ENCODE measurements at regions not wholly inside any gene's neighbourhood (a gene's known extent, or its start where the extent isn't known, plus 50 kb on each side); places are given as distances from the start of the nearest gene placed in this dataset.

DNA sequence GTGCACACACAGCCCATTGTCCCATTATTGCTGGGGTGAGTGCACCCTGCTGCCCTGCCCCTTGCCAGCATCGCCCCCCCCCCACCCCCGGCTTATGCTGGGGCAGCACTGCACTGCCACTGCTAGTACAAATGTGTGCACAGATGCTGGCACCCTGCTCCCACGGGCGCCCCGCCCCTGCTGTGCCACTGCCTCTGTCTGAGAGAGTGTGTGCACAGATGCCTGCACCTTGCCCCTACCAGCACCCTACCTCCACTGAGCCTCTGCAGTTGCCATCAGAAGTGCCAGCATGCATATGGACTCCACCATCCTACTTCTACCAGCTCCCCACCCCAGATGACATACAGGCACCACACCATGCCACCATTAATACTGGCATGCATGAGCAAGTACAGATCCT lies 454.6 kb upstream of the KHDRBS2 start:
- H3K4me3 Mint-ChIP-seq = no peak overlapping the region

DNA sequence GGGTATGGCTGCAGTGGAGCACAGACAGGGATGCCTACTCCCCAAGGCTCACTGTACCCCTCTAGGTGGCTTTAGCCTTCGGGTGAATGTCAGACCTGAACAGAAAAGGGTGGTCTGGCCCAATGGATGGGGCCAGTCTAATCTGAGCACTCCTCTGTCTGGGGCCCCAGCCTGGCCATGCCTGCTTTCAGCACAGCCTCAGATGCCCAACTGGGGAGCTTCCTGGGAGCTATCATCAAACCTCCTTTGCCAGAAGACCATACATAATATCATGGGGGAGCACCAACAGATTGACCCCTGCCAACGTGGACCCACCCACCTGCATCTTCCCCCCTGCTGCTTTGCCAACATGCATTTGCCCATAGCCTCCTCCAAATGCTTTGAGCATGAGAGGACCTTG lies 454.1 kb upstream of the KHDRBS2 start:
- H3K9me3 Mint-ChIP-seq = peaks cover 10% of the 10 kb centered on the region
- no peaks in the 10 kb centered on the region for H3K27me3 Mint-ChIP-seq (ENCODE audit: low read depth)
- no peak overlapping the region for H3K27ac Mint-ChIP-seq
- no peaks in the 10 kb centered on the region for H3K36me3 Mint-ChIP-seq
- H3K4me1 Mint-ChIP-seq = no peaks in the 10 kb centered on the region
- TF ChIP-seq, protein P1, sequence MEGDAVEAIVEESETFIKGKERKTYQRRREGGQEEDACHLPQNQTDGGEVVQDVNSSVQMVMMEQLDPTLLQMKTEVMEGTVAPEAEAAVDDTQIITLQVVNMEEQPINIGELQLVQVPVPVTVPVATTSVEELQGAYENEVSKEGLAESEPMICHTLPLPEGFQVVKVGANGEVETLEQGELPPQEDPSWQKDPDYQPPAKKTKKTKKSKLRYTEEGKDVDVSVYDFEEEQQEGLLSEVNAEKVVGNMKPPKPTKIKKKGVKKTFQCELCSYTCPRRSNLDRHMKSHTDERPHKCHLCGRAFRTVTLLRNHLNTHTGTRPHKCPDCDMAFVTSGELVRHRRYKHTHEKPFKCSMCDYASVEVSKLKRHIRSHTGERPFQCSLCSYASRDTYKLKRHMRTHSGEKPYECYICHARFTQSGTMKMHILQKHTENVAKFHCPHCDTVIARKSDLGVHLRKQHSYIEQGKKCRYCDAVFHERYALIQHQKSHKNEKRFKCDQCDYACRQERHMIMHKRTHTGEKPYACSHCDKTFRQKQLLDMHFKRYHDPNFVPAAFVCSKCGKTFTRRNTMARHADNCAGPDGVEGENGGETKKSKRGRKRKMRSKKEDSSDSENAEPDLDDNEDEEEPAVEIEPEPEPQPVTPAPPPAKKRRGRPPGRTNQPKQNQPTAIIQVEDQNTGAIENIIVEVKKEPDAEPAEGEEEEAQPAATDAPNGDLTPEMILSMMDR (IDR thresholded peaks at IDR 0.05; ENCODE audit: unreplicated experiment) = no peak
- DNase-seq (ENCODE audit: low spot score in 2 of 2, unreplicated experiment in 2 of 2) = no peak
- H3K4me3 Mint-ChIP-seq = no peak overlapping the region

More for the DNA sequence above, 454.6 kb upstream of the KHDRBS2 start:
- no peaks in the 10 kb centered on the region for H3K4me1 Mint-ChIP-seq
- no peaks in the 10 kb centered on the region for H3K36me3 Mint-ChIP-seq
- no peaks in the 10 kb centered on the region for H3K27me3 Mint-ChIP-seq (ENCODE audit: low read depth)
- H3K9me3 Mint-ChIP-seq = peaks cover 10% of the 10 kb centered on the region
- TF ChIP-seq, protein P1 (IDR thresholded peaks at IDR 0.05; ENCODE audit: unreplicated experiment) = no peak
- DNase-seq (ENCODE audit: low spot score in 2 of 2, unreplicated experiment in 2 of 2) = no peak
- H3K27ac Mint-ChIP-seq = no peak overlapping the region

DNA sequence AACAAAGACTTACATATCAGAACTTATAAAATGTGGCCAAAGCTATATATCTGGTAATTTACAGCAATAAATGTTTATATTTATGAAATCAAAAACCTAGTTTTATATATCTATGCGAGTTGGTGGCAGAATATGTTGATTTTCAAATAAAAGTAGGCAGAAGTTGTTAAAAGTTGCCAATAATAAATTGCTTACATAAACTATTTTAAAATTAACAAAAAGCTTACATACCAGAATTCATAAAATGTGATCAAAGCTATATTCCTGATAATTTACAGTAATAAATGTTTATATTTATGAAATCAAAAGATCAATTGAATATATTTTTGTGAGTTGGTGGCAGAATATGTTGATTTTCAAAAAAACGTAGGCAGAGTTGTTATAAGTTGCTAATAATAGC lies 451.8 kb upstream of the KHDRBS2 start:
- Mint-ChIP-seq H3K4me3 (no peak overlapping the region), H3K9me3 (peaks cover 10% of the 10 kb centered on the region), H3K4me1 (no peaks in the 10 kb centered on the region), H3K27me3 (ENCODE audit: low read depth) (no peaks in the 10 kb centered on the region), H3K27ac (no peak overlapping the region), H3K36me3 (no peaks in the 10 kb centered on the region)
- TF ChIP-seq, protein P1 (IDR thresholded peaks at IDR 0.05; ENCODE audit: unreplicated experiment) = no peak
- no peak for DNase-seq (ENCODE audit: low spot score in 2 of 2, unreplicated experiment in 2 of 2)

DNA sequence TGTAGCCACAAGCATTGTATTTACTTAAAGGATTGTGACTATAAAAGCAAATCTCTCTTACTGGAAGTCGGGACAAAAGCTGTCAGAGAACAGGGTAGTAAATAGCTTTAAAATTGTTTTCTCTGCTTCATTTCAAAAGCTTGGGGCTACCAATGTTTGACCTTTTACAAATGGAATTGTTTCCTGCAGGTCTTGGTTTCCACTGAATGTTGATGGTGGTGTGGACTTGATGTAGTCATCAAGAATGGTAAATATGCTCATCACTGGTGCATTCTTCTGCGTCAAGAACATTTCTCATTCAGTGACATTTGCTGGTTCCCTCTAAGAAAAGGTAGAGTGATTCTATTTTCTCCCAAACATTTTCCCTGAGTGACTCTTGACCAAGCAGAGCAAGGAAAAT lies 435.4 kb upstream of the KHDRBS2 start:
- no peak overlapping the region for H3K4me3 Mint-ChIP-seq
- no peaks in the 10 kb centered on the region for H3K36me3 Mint-ChIP-seq
- H3K4me1 Mint-ChIP-seq = no peaks in the 10 kb centered on the region
- no peak overlapping the region for H3K27ac Mint-ChIP-seq
- peaks cover 20% of the 10 kb centered on the region for H3K9me3 Mint-ChIP-seq
- TF ChIP-seq, protein P1 (IDR thresholded peaks at IDR 0.05; ENCODE audit: unreplicated experiment) = no peak
- DNase-seq (ENCODE audit: low spot score in 2 of 2, unreplicated experiment in 2 of 2) = no peak
- no peaks in the 10 kb centered on the region for H3K27me3 Mint-ChIP-seq (ENCODE audit: low read depth)

DNA sequence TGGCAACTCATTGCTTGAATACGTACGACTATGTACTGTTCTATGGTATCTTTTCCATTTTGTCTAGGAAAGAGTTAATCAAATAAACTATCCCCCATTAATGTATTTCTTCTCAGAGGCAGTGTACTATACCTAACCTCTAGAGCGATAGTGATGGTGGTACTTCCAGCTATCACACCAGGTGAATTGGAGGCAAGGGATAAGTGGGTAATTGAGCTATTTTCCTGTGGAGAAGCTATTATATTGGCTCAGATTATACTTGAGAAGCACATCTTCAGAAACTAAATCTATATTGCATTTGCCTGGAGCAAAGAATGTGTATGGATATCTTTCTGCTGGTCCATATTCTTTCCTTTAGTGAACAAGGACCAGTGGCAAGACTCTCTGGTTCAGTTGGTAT lies 430.7 kb upstream of the KHDRBS2 start:
- no peaks in the 10 kb centered on the region for H3K27me3 Mint-ChIP-seq (ENCODE audit: low read depth)
- peaks cover 8% of the 10 kb centered on the region for H3K9me3 Mint-ChIP-seq
- H3K4me1 Mint-ChIP-seq = no peaks in the 10 kb centered on the region
- H3K27ac Mint-ChIP-seq = no peak overlapping the region
- TF ChIP-seq, protein P1 (IDR thresholded peaks at IDR 0.05; ENCODE audit: unreplicated experiment) = no peak
- H3K36me3 Mint-ChIP-seq = no peaks in the 10 kb centered on the region
- DNase-seq (ENCODE audit: low spot score in 2 of 2, unreplicated experiment in 2 of 2) = no peak
- no peak overlapping the region for H3K4me3 Mint-ChIP-seq

DNA sequence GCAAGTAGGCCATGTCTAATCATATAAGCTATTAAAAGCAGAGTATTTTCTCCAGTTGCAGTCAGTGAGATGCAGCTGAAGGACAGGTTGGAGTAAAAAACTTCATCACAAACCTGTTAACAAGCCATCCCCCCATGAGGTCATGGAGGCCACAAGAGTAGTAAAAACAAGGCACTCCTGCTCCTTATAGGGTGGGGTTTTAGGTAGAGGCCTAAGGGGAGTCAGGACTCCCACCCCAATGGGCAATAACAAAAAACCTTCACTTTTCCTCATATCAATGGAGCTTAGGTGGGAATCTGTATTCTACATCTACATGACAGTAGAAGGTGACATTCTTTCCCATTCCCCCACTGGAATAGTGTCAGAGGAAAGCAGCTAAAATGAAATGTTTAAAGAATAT lies 428.1 kb upstream of the KHDRBS2 start:
- H3K4me3 Mint-ChIP-seq = no peak overlapping the region
- no peak overlapping the region for H3K27ac Mint-ChIP-seq
- TF ChIP-seq, protein P1 (IDR thresholded peaks at IDR 0.05; ENCODE audit: unreplicated experiment) = no peak
- no peaks in the 10 kb centered on the region for H3K4me1 Mint-ChIP-seq
- DNase-seq (ENCODE audit: low spot score in 2 of 2, unreplicated experiment in 2 of 2) = no peak
- H3K36me3 Mint-ChIP-seq = no peaks in the 10 kb centered on the region
- no peaks in the 10 kb centered on the region for H3K27me3 Mint-ChIP-seq (ENCODE audit: low read depth)
- peaks cover 8% of the 10 kb centered on the region for H3K9me3 Mint-ChIP-seq
